Glutamatergic neuron (in vitro differentiated cells): ENCODE measurements at regions not wholly inside any gene's neighbourhood (a gene's known extent, or its start where the extent isn't known, plus 50 kb on each side); places are given as distances from the start of the nearest gene placed in this dataset.

Source experiments
- DNase-seq: peaks from one replicate; pipeline ENCODE4 v3.0.0; 2022
- H3K27ac Mint-ChIP-seq: one replicate; pipeline ENCODE4 v1.8.0; 2020; ENCODE audit warnings: mild to moderate bottlenecking, mixed read lengths, inconsistent platforms; ENCODE audit not compliant: unreplicated experiment
- H3K27me3 Mint-ChIP-seq: one replicate; pipeline ENCODE4 v1.8.0; 2020; ENCODE audit warnings: mild to moderate bottlenecking, moderate library complexity, mixed read lengths, inconsistent platforms; ENCODE audit not compliant: unreplicated experiment
- H3K36me3 Mint-ChIP-seq: one replicate; pipeline ENCODE4 v1.8.0; 2020; ENCODE audit warnings: mild to moderate bottlenecking, mixed read lengths, inconsistent platforms; ENCODE audit not compliant: unreplicated experiment
- H3K4me1 Mint-ChIP-seq: one replicate; pipeline ENCODE4 v1.8.0; 2020; ENCODE audit warnings: mild to moderate bottlenecking, low read depth, mixed read lengths, inconsistent platforms; ENCODE audit not compliant: unreplicated experiment
- H3K4me3 Mint-ChIP-seq: one replicate; pipeline ENCODE4 v1.8.0; 2020; ENCODE audit warnings: mild to moderate bottlenecking, mixed read lengths, inconsistent platforms; ENCODE audit not compliant: unreplicated experiment
- H3K9me3 Mint-ChIP-seq: one replicate; pipeline ENCODE4 v1.8.0; 2020; ENCODE audit warnings: mild to moderate bottlenecking, moderate library complexity, mixed read lengths, inconsistent platforms; ENCODE audit not compliant: unreplicated experiment
- TF ChIP-seq, protein P1 (sequence below): fragments of 200-600 bp; sonication (generic); IDR thresholded peaks from one replicate; pipeline ENCODE4 v1.5.0; 2021; ENCODE audit not compliant: partially characterized antibody, unreplicated experiment

DNA sequence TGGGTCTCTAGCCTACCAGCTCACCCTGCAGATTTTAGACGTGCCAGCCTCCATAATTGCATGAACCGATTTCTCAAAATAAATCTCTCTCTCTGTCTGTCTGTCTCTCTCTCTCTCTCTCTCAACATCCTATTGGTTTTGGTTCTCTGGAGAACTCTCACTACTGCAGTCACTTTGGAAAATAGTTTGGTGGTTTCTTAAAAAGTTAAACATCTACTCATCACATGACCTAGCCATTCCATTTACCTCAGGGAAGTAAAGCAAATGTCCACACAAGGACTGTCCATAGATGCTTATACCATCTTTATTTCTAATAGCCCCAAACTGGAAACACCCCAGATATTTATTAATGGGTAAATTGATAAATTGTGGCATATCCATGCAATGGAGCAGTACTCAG, 119.5 kb downstream of the SNX19 start:
- no peak overlapping the region for H3K27ac Mint-ChIP-seq
- H3K4me3 Mint-ChIP-seq: no peak overlapping the region
- peaks cover 10% of the 10 kb centered on the region for H3K36me3 Mint-ChIP-seq
- TF ChIP-seq, protein P1, sequence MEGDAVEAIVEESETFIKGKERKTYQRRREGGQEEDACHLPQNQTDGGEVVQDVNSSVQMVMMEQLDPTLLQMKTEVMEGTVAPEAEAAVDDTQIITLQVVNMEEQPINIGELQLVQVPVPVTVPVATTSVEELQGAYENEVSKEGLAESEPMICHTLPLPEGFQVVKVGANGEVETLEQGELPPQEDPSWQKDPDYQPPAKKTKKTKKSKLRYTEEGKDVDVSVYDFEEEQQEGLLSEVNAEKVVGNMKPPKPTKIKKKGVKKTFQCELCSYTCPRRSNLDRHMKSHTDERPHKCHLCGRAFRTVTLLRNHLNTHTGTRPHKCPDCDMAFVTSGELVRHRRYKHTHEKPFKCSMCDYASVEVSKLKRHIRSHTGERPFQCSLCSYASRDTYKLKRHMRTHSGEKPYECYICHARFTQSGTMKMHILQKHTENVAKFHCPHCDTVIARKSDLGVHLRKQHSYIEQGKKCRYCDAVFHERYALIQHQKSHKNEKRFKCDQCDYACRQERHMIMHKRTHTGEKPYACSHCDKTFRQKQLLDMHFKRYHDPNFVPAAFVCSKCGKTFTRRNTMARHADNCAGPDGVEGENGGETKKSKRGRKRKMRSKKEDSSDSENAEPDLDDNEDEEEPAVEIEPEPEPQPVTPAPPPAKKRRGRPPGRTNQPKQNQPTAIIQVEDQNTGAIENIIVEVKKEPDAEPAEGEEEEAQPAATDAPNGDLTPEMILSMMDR: no peak
- no peaks in the 10 kb centered on the region for H3K4me1 Mint-ChIP-seq
- H3K9me3 Mint-ChIP-seq: no peaks in the 10 kb centered on the region
- H3K27me3 Mint-ChIP-seq: peaks cover 2% of the 10 kb centered on the region
- DNase-seq: no peak

DNA sequence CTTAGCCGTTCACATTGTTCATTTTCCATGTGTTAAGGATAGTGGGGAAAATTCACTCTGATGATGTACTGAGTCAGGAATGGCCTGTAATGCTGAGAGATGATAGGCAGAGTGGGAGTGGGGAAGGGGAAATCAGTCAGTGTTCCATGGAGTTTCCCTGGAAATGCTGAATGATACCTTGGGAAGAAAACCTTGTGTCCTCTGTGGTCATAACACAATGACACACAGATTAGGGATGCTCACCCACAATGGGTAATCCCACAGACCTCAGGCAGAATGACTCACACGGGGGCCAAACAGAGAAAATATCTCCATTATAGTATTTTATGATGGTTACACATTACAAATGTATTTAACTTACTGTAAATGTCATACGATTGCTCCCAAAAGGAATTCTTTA, 118.0 kb downstream of the SNX19 start:
- Mint-ChIP-seq H3K27me3 (peaks cover 2% of the 10 kb centered on the region), H3K36me3 (peaks cover 10% of the 10 kb centered on the region), H3K4me3 (no peak overlapping the region), H3K27ac (no peak overlapping the region), H3K4me1 (no peaks in the 10 kb centered on the region), H3K9me3 (no peaks in the 10 kb centered on the region)
- TF ChIP-seq, protein P1: no peak
- DNase-seq: no peak

DNA sequence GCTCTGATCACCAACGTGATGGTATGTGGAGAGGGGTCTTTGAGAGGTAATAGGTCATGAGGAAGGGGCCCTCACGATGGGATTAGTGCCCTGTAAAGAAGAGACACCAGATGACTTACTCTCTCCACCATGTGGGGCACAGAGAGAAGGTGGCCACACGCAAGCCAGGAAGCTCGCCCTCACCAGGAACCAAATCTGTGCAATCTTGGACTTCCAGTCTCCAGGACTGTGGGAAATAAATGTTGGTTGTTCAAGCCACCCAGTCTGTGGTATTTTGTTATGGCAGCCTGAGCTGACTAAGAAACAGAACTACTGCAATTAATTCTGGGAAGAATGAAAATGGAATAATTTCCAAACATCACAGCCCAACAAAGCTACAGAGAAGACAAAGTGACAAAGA, 117.5 kb downstream of the SNX19 start:
- Mint-ChIP-seq H3K36me3 (peaks cover 10% of the 10 kb centered on the region), H3K4me1 (no peaks in the 10 kb centered on the region), H3K27me3 (peaks cover 2% of the 10 kb centered on the region), H3K9me3 (no peaks in the 10 kb centered on the region), H3K27ac (no peak overlapping the region), H3K4me3 (no peak overlapping the region)
- TF ChIP-seq, protein P1: no peak
- no peak for DNase-seq

DNA sequence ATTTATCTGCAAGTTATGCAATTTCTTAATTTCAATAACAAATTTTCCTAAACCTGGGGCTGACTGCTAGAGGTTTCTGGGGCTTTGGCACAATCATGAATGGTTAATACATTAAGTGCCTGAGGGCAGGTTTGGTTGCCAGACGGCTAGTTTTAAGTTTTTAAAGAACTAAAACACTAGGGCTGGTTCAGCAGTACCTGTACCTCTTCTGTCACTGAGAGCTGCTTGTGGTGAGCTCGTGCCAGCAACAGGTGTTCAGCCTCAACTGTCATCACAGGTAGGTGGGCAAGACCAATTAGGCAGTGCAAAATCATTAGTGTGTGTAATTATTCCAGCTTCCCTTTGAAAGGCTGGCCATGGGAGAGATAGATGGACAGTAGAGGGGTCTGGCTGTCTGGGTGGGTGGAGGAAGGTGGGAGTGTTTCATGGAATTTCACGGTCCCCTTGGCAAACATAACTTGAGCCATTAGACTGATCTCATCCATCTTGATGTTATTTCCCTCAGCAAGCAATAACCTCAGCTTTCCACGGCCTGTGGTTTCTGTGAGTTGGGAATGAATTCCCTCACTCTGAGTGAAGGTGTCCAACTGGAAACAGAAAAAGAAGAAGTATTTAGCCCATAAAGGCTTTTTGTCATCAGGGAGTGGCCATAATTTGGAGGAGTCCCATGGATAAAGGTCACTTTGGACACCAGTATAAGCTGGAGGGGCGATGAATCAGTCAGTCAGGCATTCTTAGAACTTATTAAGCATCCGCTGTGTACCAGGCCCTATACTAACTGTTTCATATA, 114.8 kb downstream of the SNX19 start:
- Mint-ChIP-seq H3K27ac (no peak overlapping the region), H3K4me1 (no peaks in the 10 kb centered on the region), H3K27me3 (no peaks in the 10 kb centered on the region), H3K4me3 (no peak overlapping the region), H3K36me3 (peaks cover 10% of the 10 kb centered on the region), H3K9me3 (no peaks in the 10 kb centered on the region)
- no peak for DNase-seq
- TF ChIP-seq, protein P1: no peak

DNA sequence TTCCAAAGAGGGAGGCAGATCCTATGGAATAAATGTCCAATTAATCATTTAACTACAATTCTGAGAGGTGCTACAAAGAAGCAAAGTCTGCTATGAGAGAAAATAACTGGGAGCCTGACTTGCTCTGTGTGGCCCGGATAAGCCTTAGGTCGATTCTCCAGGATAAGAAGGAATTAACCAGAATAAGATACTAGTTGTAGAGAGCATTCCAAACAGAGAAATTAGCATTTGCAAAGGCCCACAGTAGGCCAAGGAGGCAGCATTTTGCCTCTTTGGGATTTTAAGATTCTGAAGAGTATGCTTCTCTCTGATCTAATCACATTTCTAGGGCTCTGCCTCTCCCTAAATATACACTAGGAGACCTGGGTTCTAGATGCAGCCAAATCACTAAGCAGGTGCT, 113.7 kb downstream of the SNX19 start:
- Mint-ChIP-seq H3K27me3 (no peaks in the 10 kb centered on the region), H3K9me3 (no peaks in the 10 kb centered on the region), H3K4me3 (no peak overlapping the region), H3K4me1 (no peaks in the 10 kb centered on the region), H3K27ac (no peak overlapping the region), H3K36me3 (peaks cover 10% of the 10 kb centered on the region)
- TF ChIP-seq, protein P1: no peak
- no peak for DNase-seq
